ENCODE measurements at regions not wholly inside any gene's neighbourhood (a gene's known extent, or its start where the extent isn't known, plus 50 kb on each side); places are given as distances from the start of the nearest gene placed in this dataset.

GRCh38 chrX:117094149-117094548 is 631.4 kb upstream of the CT83 start:
- Histone ChIP-seq H3K4me1 (no peaks in the 10 kb centered on the region), H3K4me3 (no peak overlapping the region), H3K9me3 (peaks cover 0 to 53% (median 13%) of the 10 kb centered on the region in 8 donors), H3K36me3 (no peaks in the 10 kb centered on the region), H3K27ac (no peak overlapping the region), H3K27me3 (replicated peaks in 1 of 7) (no peaks in the 10 kb centered on the region)
- intact Hi-C loops (cut with DNase I; ENCODE audit: low total_unique reads), result no loop called here
- TF ChIP-seq POLR2AphosphoS5 (IDR thresholded peaks at IDR 0.05) (no peak), CTCF (IDR thresholded peaks at IDR 0.05 in 8 of 11, conservative IDR thresholded peaks at IDR 0.05 in 3 of 11) (no peak), POLR2A (IDR thresholded peaks at IDR 0.05) (no peak)
- DNase-seq, result no peak
- 52 to 94% (median 72%) methylated on average over 1 of the region's 1 CpG for WGBS, 5 donors

- H3K27me3 ChIP-seq (replicated peaks in 1 of 7), result no peaks in the 10 kb centered on the region
- intact Hi-C loops (cut with DNase I; ENCODE audit: low total_unique reads), result no loop called here
- H3K36me3 ChIP-seq, result no peaks in the 10 kb centered on the region
- no peaks in the 10 kb centered on the region for H3K4me1 ChIP-seq
- no peak overlapping the region for H3K4me3 ChIP-seq
- peaks cover 0 to 53% (median 13%) of the 10 kb centered on the region in 8 donors for H3K9me3 ChIP-seq
- TF ChIP-seq POLR2AphosphoS5 (IDR thresholded peaks at IDR 0.05) (no peak), CTCF (IDR thresholded peaks at IDR 0.05 in 8 of 11, conservative IDR thresholded peaks at IDR 0.05 in 3 of 11) (no peak), POLR2A (IDR thresholded peaks at IDR 0.05) (no peak)
- no peak overlapping the region for H3K27ac ChIP-seq
- WGBS, 5 donors, result 74 to 97% (median 91%) methylated on average over 1 of the region's 1 CpG
- DNase-seq, result no peak
Measured at GRCh38 chrX:117093319-117093718, 630.5 kb upstream of the CT83 start.

- Histone ChIP-seq H3K4me1 (no peaks in the 10 kb centered on the region), H3K4me3 (no peak overlapping the region), H3K27ac (no peak overlapping the region), H3K36me3 (no peaks in the 10 kb centered on the region), H3K27me3 (replicated peaks in 1 of 7) (no peaks in the 10 kb centered on the region), H3K9me3 (peaks cover 0 to 53% (median 13%) of the 10 kb centered on the region in 8 donors)
- WGBS, 5 donors, result 46 to 85% (median 71%) methylated on average over 1 of the region's 1 CpG
- TF ChIP-seq POLR2AphosphoS5 (IDR thresholded peaks at IDR 0.05), result no peak
- TF ChIP-seq POLR2A (IDR thresholded peaks at IDR 0.05), result no peak
- TF ChIP-seq CTCF (IDR thresholded peaks at IDR 0.05 in 8 of 11, conservative IDR thresholded peaks at IDR 0.05 in 3 of 11), result no peak
- intact Hi-C loops (cut with DNase I; ENCODE audit: low total_unique reads), result no loop called here
- no peak for DNase-seq
Measured at GRCh38 chrX:117092641-117093040, 629.9 kb upstream of the CT83 start.

GRCh38 chrX:117063224-117063623 is 600.4 kb upstream of the CT83 start:
- Histone ChIP-seq H3K36me3 (no peaks in the 10 kb centered on the region), H3K27ac (no peak overlapping the region), H3K4me1 (no peaks in the 10 kb centered on the region), H3K9me3 (peaks cover 0 to 8% (median 0%) of the 10 kb centered on the region in 8 donors), H3K27me3 (replicated peaks in 1 of 7) (no peaks in the 10 kb centered on the region), H3K4me3 (no peak overlapping the region)
- no peak for DNase-seq
- no peak for TF ChIP-seq CTCF (IDR thresholded peaks at IDR 0.05 in 8 of 11, conservative IDR thresholded peaks at IDR 0.05 in 3 of 11)
- no peak for TF ChIP-seq POLR2AphosphoS5 (IDR thresholded peaks at IDR 0.05)
- TF ChIP-seq POLR2A (IDR thresholded peaks at IDR 0.05), result no peak
- intact Hi-C loops (cut with DNase I; ENCODE audit: low total_unique reads), result no loop called here
